ENCODE measurements at regions not wholly inside any gene's neighbourhood (a gene's known extent, or its start where the extent isn't known, plus 50 kb on each side); places are given as distances from the start of the nearest gene placed in this dataset.

DNA sequence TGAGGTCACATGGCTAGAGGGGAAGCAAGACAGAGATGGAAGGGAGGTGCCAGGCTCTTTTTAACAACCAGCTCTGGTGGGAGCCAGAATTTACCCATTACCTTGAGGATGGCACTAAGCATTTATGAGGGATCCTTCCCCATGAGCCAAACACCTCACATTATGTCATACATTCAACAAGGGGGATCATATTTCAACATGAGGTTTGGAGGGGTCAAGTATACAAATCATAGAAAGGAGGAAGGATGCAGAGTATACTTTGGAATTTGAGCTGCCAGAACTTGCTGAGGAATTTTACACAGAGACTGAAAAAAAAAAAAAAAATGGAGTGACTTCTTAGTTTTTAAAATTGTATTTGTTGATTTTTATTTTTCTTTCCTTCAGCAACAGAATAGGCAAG is 891.4 kb downstream of the CCDC85A start:
- DNase-seq: no peak
- H3K9ac ChIP-seq (ENCODE audit: low read length): no peak overlapping the region

DNA sequence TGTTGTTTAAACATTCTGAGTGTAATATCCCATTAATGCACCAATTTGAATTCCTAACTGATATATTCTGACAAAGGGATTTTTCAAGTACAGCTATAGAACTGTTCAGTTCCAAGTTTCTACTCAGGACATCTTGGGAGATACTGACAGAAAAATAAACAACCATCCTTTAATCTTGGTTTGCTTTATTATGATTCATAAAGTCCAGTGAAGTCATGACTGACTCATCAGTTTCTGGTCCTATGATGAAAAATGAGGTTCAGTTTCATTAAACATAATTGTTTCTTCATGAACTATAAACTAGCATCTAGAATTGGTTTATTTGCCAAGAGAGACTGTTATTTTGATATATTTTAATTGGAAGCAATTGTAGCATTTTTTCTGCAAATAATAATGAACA is 896.2 kb downstream of the CCDC85A start:
- Histone ChIP-seq H4K20me1 (ENCODE audit: insufficient read depth, low read length) (no peaks in the 10 kb centered on the region), H3K36me3 (replicated peaks; ENCODE audit: insufficient read depth, low read length) (no peaks in the 10 kb centered on the region), H3K4me2 (ENCODE audit: low read depth, low read length) (no peak overlapping the region), H3K9ac (ENCODE audit: low read length) (no peak overlapping the region), H3K9me2 (replicated peaks; ENCODE audit: insufficient read depth, low read length) (no peaks in the 10 kb centered on the region), H3K79me2 (ENCODE audit: low read length) (no peaks in the 10 kb centered on the region), H3K9me3 (replicated peaks; ENCODE audit: insufficient read depth, low read length) (no peaks in the 10 kb centered on the region), H3K27ac (ENCODE audit: low read length) (no peak overlapping the region), H3K4me3 (ENCODE audit: low read length) (no peak overlapping the region), H3F3A (ENCODE audit: insufficient read depth, low read length) (no peaks in the 10 kb centered on the region), H2AFZ (ENCODE audit: low read length) (no peak overlapping the region), H3K27me3 (replicated peaks; ENCODE audit: insufficient read depth, low read length) (no peaks in the 10 kb centered on the region), H3K4me1 (ENCODE audit: low read length) (no peaks in the 10 kb centered on the region)
- TF ChIP-seq, protein P1, sequence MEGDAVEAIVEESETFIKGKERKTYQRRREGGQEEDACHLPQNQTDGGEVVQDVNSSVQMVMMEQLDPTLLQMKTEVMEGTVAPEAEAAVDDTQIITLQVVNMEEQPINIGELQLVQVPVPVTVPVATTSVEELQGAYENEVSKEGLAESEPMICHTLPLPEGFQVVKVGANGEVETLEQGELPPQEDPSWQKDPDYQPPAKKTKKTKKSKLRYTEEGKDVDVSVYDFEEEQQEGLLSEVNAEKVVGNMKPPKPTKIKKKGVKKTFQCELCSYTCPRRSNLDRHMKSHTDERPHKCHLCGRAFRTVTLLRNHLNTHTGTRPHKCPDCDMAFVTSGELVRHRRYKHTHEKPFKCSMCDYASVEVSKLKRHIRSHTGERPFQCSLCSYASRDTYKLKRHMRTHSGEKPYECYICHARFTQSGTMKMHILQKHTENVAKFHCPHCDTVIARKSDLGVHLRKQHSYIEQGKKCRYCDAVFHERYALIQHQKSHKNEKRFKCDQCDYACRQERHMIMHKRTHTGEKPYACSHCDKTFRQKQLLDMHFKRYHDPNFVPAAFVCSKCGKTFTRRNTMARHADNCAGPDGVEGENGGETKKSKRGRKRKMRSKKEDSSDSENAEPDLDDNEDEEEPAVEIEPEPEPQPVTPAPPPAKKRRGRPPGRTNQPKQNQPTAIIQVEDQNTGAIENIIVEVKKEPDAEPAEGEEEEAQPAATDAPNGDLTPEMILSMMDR (IDR thresholded peaks at IDR 0.05; ENCODE audit: low read length): no peak
- TF ChIP-seq EZH2phosphoT487 (IDR thresholded peaks at IDR 0.05; ENCODE audit: low read length) (no peak), EZH2 (optimal IDR thresholded peaks at IDR 0.05; ENCODE audit: low read depth, low read length) (no peak)
- DNase-seq: no peak

More for the DNA sequence above, 891.4 kb downstream of the CCDC85A start:
- H4K20me1 ChIP-seq (ENCODE audit: insufficient read depth, low read length): no peaks in the 10 kb centered on the region
- H3F3A ChIP-seq (ENCODE audit: insufficient read depth, low read length): no peaks in the 10 kb centered on the region
- H3K27me3 ChIP-seq (replicated peaks; ENCODE audit: insufficient read depth, low read length): no peaks in the 10 kb centered on the region
- H3K36me3 ChIP-seq (replicated peaks; ENCODE audit: insufficient read depth, low read length): no peaks in the 10 kb centered on the region
- H3K4me1 ChIP-seq (ENCODE audit: low read length): no peaks in the 10 kb centered on the region
- H3K4me3 ChIP-seq (ENCODE audit: low read length): no peak overlapping the region
- no peaks in the 10 kb centered on the region for H3K9me2 ChIP-seq (replicated peaks; ENCODE audit: insufficient read depth, low read length)
- H3K4me2 ChIP-seq (ENCODE audit: low read depth, low read length): no peak overlapping the region
- TF ChIP-seq EZH2 (optimal IDR thresholded peaks at IDR 0.05; ENCODE audit: low read depth, low read length): no peak
- TF ChIP-seq, protein P1 (IDR thresholded peaks at IDR 0.05; ENCODE audit: low read length): no peak
- no peak for TF ChIP-seq EZH2phosphoT487 (IDR thresholded peaks at IDR 0.05; ENCODE audit: low read length)
- H3K9me3 ChIP-seq (replicated peaks; ENCODE audit: insufficient read depth, low read length): no peaks in the 10 kb centered on the region
- no peak overlapping the region for H3K27ac ChIP-seq (ENCODE audit: low read length)
- no peaks in the 10 kb centered on the region for H3K79me2 ChIP-seq (ENCODE audit: low read length)
- no peak overlapping the region for H2AFZ ChIP-seq (ENCODE audit: low read length)

DNA sequence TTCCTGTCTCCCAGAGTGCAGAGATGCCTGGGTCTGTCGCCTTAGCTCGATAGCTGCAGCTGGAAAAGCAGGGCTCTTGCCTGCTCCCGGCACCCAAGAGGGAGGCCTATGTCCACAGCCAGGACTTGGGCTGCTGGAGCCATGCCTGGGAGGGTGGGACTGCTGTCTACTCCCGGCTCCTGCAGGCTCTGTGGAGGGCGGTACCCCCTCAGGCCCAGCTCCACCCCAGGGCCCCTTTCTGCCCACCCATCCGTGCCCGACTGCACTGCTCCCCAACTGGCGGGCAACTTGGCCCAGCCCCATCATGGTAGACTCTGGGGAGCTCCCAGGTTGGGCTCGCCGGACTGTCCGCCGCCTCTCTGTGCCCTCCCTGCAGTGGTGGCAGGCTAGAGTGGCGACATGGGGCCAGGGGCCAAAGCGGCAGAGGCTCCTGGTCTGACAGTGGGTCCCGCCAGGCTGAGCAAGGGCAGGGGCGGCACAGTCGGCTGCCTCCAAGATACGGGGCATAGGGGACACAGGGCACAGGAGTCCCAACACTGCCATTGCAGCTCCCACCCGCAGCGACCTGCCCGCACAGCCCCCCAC is 901.0 kb downstream of the CCDC85A start:
- H3K79me2 ChIP-seq (ENCODE audit: low read length): no peaks in the 10 kb centered on the region
- no peak overlapping the region for H3K9ac ChIP-seq (ENCODE audit: low read length)
- no peaks in the 10 kb centered on the region for H3K9me2 ChIP-seq (replicated peaks; ENCODE audit: insufficient read depth, low read length)
- H3K27ac ChIP-seq (ENCODE audit: low read length): no peak overlapping the region
- no peaks in the 10 kb centered on the region for H3K27me3 ChIP-seq (replicated peaks; ENCODE audit: insufficient read depth, low read length)
- no peak overlapping the region for H3K4me3 ChIP-seq (ENCODE audit: low read length)
- no peaks in the 10 kb centered on the region for H4K20me1 ChIP-seq (ENCODE audit: insufficient read depth, low read length)
- DNase-seq: no peak
- H3K9me3 ChIP-seq (replicated peaks; ENCODE audit: insufficient read depth, low read length): no peaks in the 10 kb centered on the region
- H3K36me3 ChIP-seq (replicated peaks; ENCODE audit: insufficient read depth, low read length): no peaks in the 10 kb centered on the region
- H3K4me2 ChIP-seq (ENCODE audit: low read depth, low read length): no peak overlapping the region
- H2AFZ ChIP-seq (ENCODE audit: low read length): no peak overlapping the region
- H3F3A ChIP-seq (ENCODE audit: insufficient read depth, low read length): no peaks in the 10 kb centered on the region
- TF ChIP-seq EZH2phosphoT487 (IDR thresholded peaks at IDR 0.05; ENCODE audit: low read length) (no peak), EZH2 (optimal IDR thresholded peaks at IDR 0.05; ENCODE audit: low read depth, low read length) (no peak)
- TF ChIP-seq, protein P1 (IDR thresholded peaks at IDR 0.05; ENCODE audit: low read length): no peak
- no peaks in the 10 kb centered on the region for H3K4me1 ChIP-seq (ENCODE audit: low read length)
